ENCODE measurements at regions not wholly inside any gene's neighbourhood (a gene's known extent, or its start where the extent isn't known, plus 50 kb on each side); places are given as distances from the start of the nearest gene placed in this dataset.

GRCh38 chr22:22345781-22346180, 101.2 kb downstream of the VPREB1 start:
- no peak for TF ChIP-seq CTCF (IDR thresholded peaks at IDR 0.05)
- no peak for TF ChIP-seq POLR2A (IDR thresholded peaks at IDR 0.05)

All from adrenal gland (tissue), 5 donors.